ENCODE measurements at regions not wholly inside any gene's neighbourhood (a gene's known extent, or its start where the extent isn't known, plus 50 kb on each side); places are given as distances from the start of the nearest gene placed in this dataset.

DNA sequence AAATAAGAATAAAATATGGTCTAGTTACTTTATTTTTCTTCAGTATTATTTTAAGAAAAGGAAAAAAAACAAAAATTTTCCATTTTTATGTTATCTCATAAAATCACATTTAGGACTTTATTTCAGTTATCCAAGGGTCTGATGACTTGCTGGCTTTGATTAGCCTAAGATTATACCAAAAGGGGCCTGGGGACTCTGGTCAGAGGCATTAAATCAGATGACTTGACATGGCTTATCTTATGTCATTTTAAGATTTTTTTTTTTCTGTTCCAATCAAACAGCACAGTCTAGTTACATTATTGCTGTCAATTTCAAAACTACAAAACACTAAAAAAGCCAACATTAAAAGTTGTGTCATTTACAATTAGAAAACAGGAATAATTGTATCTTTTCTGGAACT, 725.4 kb upstream of the NR2F2 start:
- FAIRE-seq = no peak
- no peak for DNase-seq (ENCODE audit: insufficient read length, low spot score)
- TF ChIP-seq POLR2AphosphoS5 (IDR thresholded peaks at IDR 0.05; ENCODE audit: low read depth, low read length) = no peak
- no peak for TF ChIP-seq TAF1 (IDR thresholded peaks at IDR 0.05; ENCODE audit: low read depth, low read length)
- TF ChIP-seq SPI1 (IDR thresholded peaks at IDR 0.05; ENCODE audit: low read depth, low read length) = no peak
- no peak for TF ChIP-seq POU2F2 (IDR thresholded peaks at IDR 0.05; ENCODE audit: low read depth, low read length)
- TF ChIP-seq PAX5 (IDR thresholded peaks at IDR 0.05; ENCODE audit: insufficient read depth, low read length, severe bottlenecking) = no peak
- no peak for TF ChIP-seq POLR2A (IDR thresholded peaks at IDR 0.05; ENCODE audit: low read depth, low read length)

DNA sequence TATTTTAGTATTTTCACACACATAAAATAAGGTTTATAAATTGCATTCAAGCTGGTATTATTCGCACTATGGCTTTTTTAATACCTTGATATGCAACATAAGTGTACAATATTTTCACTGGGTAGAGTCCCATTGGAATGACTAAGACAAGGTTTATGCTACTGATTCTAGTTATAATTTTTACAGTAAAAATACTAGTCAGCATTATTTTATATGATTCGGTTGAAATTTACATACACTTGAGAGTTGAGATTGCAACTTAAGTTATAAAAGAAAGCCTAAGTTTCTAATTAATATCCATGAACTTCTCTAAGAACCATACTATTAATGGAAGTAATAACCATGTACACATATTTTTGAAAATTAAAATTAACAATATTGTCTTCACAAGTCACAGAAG, 723.9 kb upstream of the NR2F2 start:
- TF ChIP-seq TAF1 (IDR thresholded peaks at IDR 0.05; ENCODE audit: low read depth, low read length) (no peak), PAX5 (IDR thresholded peaks at IDR 0.05; ENCODE audit: insufficient read depth, low read length, severe bottlenecking) (no peak), POLR2AphosphoS5 (IDR thresholded peaks at IDR 0.05; ENCODE audit: low read depth, low read length) (no peak), POU2F2 (IDR thresholded peaks at IDR 0.05; ENCODE audit: low read depth, low read length) (no peak), SPI1 (IDR thresholded peaks at IDR 0.05; ENCODE audit: low read depth, low read length) (no peak), POLR2A (IDR thresholded peaks at IDR 0.05; ENCODE audit: low read depth, low read length) (no peak)
- FAIRE-seq (no peak), DNase-seq (ENCODE audit: insufficient read length, low spot score) (no peak)

DNA sequence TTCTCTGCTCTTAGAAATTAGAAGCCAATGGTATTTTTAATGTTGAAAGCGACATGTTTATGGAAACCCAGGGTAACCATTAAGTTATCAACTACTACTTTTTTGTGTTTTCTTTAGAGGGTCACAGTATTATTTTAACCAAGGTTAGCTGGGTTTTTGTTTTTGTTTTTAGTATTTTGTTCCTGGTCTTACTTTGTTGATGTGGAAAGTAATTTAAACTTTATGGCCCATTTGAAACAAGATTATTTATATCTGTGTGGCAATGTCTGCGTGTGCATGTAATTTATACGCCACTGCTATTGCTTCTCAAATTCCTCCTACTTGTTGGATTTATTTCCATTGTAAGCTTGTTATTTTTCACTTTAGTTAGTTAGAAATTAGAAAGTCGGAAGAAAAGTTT, 722.1 kb upstream of the NR2F2 start:
- FAIRE-seq (no peak), DNase-seq (ENCODE audit: insufficient read length, low spot score) (no peak)
- TF ChIP-seq TAF1 (IDR thresholded peaks at IDR 0.05; ENCODE audit: low read depth, low read length) = no peak
- no peak for TF ChIP-seq POU2F2 (IDR thresholded peaks at IDR 0.05; ENCODE audit: low read depth, low read length)
- no peak for TF ChIP-seq SPI1 (IDR thresholded peaks at IDR 0.05; ENCODE audit: low read depth, low read length)
- TF ChIP-seq POLR2AphosphoS5 (IDR thresholded peaks at IDR 0.05; ENCODE audit: low read depth, low read length) = no peak
- TF ChIP-seq POLR2A (IDR thresholded peaks at IDR 0.05; ENCODE audit: low read depth, low read length) = no peak
- no peak for TF ChIP-seq PAX5 (IDR thresholded peaks at IDR 0.05; ENCODE audit: insufficient read depth, low read length, severe bottlenecking)

DNA sequence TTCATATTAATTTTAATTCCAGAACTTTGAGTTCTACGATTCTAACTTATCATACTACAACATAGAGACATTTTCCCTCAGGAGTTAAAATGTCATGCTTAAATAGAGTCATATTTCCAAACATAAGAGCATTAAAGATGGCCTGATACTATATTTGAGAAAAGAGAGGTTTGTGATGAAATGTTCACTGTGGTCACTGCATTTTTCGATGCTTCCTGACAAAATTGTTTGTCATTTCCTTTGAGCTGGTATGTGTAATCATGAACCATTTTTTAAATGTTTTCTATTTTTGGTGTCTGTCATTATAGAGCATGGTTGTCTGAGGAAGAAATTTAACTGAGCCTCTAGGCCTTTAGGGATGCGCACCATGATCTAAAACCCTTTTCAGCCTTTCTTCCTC, 721.4 kb upstream of the NR2F2 start:
- TF ChIP-seq SPI1 (IDR thresholded peaks at IDR 0.05; ENCODE audit: low read depth, low read length) (no peak), POU2F2 (IDR thresholded peaks at IDR 0.05; ENCODE audit: low read depth, low read length) (no peak), PAX5 (IDR thresholded peaks at IDR 0.05; ENCODE audit: insufficient read depth, low read length, severe bottlenecking) (no peak), POLR2AphosphoS5 (IDR thresholded peaks at IDR 0.05; ENCODE audit: low read depth, low read length) (no peak), POLR2A (IDR thresholded peaks at IDR 0.05; ENCODE audit: low read depth, low read length) (no peak)
- FAIRE-seq (no peak), DNase-seq (ENCODE audit: insufficient read length, low spot score) (no peak)

DNA sequence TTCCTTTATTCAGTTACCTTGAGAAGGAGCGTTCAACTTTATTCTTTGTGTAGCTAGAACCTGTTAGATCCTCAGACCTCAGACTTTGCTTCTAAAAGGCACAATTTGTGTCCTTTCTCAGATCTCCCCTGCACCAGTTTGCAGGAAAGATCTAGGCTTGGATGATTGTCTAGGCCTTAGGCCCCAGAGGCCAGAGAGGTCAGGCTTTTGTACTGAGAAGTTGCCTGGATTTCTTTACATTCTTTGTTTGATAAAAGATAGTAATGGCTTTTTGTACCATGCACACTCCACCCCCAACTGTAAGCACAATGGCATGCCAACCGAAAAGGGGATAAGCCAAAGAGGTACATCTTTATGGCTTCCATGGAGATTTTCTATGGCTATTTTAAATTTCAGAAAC, 719.6 kb upstream of the NR2F2 start:
- FAIRE-seq = no peak
- no peak for DNase-seq (ENCODE audit: insufficient read length, low spot score)
- TF ChIP-seq SPI1 (IDR thresholded peaks at IDR 0.05; ENCODE audit: low read depth, low read length) = no peak

DNA sequence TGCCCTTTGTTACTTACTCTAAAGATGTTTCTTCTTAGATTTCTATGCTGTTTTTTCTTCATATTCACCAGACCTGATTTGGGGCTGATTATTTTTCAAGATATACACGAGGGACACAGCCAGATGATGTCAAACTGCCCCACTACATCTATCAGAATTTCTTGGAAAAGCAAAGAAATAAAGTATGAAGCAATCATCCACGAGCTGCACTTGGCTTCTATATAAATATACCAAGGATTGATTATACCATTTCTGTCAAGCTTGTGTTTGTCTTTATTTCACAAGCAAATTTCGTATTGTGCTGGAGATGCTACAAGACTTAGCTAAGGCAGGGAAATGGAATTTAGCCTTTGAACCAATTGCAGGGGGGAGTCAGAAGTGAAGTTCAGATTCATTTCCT, 715.1 kb upstream of the NR2F2 start:
- no peak for TF ChIP-seq POLR2A (IDR thresholded peaks at IDR 0.05; ENCODE audit: low read depth, low read length)
- no peak for TF ChIP-seq PAX5 (IDR thresholded peaks at IDR 0.05; ENCODE audit: insufficient read depth, low read length, severe bottlenecking)
- TF ChIP-seq TAF1 (IDR thresholded peaks at IDR 0.05; ENCODE audit: low read depth, low read length) = no peak
- no peak for FAIRE-seq

DNA sequence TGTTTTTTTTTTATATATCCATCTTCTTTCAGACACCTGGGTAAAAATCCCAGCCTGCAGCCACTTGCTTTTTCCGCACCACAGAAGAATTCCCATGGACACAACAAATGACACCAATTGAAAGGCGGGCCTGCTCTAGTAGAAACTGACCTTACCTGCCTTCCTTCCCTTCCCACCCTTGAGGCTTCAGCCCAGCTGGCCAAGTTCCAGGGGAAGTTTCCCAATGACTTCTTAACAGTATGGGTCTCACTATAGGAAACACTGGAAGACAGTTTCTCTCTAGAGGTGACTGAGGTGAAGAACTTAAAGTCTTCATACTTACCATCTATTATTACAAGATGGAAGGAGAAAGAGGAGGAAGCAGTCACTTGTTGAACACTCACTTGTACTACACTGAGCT, 714.2 kb upstream of the NR2F2 start:
- no peak for FAIRE-seq
- DNase-seq (ENCODE audit: insufficient read length, low spot score) = no peak
- no peak for TF ChIP-seq POU2F2 (IDR thresholded peaks at IDR 0.05; ENCODE audit: low read depth, low read length)
- no peak for TF ChIP-seq SPI1 (IDR thresholded peaks at IDR 0.05; ENCODE audit: low read depth, low read length)
- TF ChIP-seq PAX5 (IDR thresholded peaks at IDR 0.05; ENCODE audit: insufficient read depth, low read length, severe bottlenecking) = no peak
- TF ChIP-seq POLR2A (IDR thresholded peaks at IDR 0.05; ENCODE audit: low read depth, low read length) = no peak
- no peak for TF ChIP-seq POLR2AphosphoS5 (IDR thresholded peaks at IDR 0.05; ENCODE audit: low read depth, low read length)
- no peak for TF ChIP-seq TAF1 (IDR thresholded peaks at IDR 0.05; ENCODE audit: low read depth, low read length)

More for the DNA sequence above, 715.1 kb upstream of the NR2F2 start:
- DNase-seq (ENCODE audit: insufficient read length, low spot score) = no peak

DNA sequence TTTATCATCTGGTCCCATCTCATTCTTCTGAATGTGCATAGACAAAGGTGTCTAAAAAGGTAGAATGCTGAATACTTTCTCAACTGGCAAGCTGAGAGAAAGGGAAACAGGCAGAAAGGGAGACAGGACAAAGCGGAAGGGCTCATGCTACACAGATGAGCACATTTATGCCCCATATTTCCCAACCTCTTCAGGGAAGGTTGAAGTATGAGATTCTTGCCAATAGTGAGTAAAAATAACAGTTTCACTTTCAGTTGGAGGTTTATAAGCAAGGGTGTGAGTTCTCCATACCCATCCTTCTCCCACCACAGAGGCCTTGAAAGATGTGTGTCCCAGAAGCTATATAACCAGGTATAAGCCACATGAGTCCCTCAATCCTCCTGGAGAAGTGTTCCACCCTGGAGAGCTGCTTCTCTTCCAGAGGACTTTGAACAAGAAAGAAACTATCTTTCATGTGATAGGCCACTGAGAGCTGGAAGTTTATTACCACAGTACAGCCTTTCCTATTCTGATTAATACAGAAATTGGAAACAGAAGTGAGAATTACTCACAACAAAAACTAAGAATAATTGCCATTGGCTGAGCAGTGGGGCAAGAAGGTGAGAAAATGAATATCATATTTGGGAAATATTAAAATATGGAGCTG, 709.4 kb upstream of the NR2F2 start:
- DNase-seq (ENCODE audit: insufficient read length, low spot score) (no peak), FAIRE-seq (no peak)
- TF ChIP-seq SPI1 (IDR thresholded peaks at IDR 0.05; ENCODE audit: low read depth, low read length) = peak; percentile 26; the same call in 1 of the 2 replicates
- TF ChIP-seq POU2F2 (IDR thresholded peaks at IDR 0.05; ENCODE audit: low read depth, low read length) = no peak

DNA sequence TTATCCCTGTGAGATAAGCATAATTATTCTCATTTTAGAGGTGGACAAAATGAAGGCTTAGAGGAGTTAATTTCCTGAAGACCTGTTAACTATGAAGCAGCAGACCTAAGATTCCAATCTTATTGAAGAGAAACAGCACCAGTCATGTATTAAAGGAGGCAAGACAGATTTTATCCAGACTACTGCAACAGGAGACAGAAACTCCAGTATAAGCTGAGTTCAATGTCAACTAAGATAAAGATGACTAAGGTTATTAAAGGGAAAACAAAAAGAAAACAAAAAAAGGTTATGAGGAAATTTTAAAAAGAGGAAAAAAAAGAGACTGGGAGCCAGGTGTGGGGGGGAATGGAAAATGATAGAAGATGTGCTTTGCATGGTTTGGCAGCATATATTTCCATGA, 707.7 kb upstream of the NR2F2 start:
- FAIRE-seq (no peak), DNase-seq (ENCODE audit: insufficient read length, low spot score) (no peak)
- TF ChIP-seq PAX5 (IDR thresholded peaks at IDR 0.05; ENCODE audit: insufficient read depth, low read length, severe bottlenecking) (no peak), POLR2A (IDR thresholded peaks at IDR 0.05; ENCODE audit: low read depth, low read length) (no peak), TAF1 (IDR thresholded peaks at IDR 0.05; ENCODE audit: low read depth, low read length) (no peak), POU2F2 (IDR thresholded peaks at IDR 0.05; ENCODE audit: low read depth, low read length) (no peak), SPI1 (IDR thresholded peaks at IDR 0.05; ENCODE audit: low read depth, low read length) (no peak), POLR2AphosphoS5 (IDR thresholded peaks at IDR 0.05; ENCODE audit: low read depth, low read length) (no peak)

DNA sequence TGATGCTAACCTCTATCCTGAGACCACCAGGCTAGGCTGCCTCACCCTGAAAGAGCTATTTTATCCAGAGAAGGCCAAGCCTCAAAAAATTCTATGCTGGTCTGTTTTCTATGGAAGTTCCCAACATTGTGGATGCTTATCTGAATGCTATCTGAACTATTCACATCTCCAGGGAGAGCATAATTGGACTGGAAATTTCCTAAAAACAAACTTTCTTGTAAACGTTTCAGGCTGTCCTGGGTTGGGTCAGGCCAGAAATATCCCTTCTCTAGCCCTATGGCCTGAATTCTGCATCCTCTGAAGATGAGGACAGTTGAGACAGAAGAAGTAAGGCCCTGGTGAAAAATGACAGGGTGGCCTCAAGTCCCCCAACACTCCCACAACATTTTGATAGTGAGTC, 706.4 kb upstream of the NR2F2 start:
- no peak for DNase-seq (ENCODE audit: insufficient read length, low spot score)
- FAIRE-seq = no peak
- TF ChIP-seq POLR2A (IDR thresholded peaks at IDR 0.05; ENCODE audit: low read depth, low read length) (no peak), SPI1 (IDR thresholded peaks at IDR 0.05; ENCODE audit: low read depth, low read length) (no peak), TAF1 (IDR thresholded peaks at IDR 0.05; ENCODE audit: low read depth, low read length) (no peak), PAX5 (IDR thresholded peaks at IDR 0.05; ENCODE audit: insufficient read depth, low read length, severe bottlenecking) (no peak), POU2F2 (IDR thresholded peaks at IDR 0.05; ENCODE audit: low read depth, low read length) (no peak), POLR2AphosphoS5 (IDR thresholded peaks at IDR 0.05; ENCODE audit: low read depth, low read length) (no peak)

Data from GM12891 (cell line).